CD14-positive monocyte (primary cell): ENCODE measurements at regions not wholly inside any gene's neighbourhood (a gene's known extent, or its start where the extent isn't known, plus 50 kb on each side); places are given as distances from the start of the nearest gene placed in this dataset.

Experiments used
- DNase-seq, 3 donors: peaks; one replicate each; pipeline ENCODE4 v3.0.0-alpha.2; 2011 to 2022
- H2AFZ ChIP-seq: 2 replicates; pipeline ENCODE4 v1.6.0; 2012; ENCODE audit warnings: mild to moderate bottlenecking, low read depth, low read length, inconsistent platforms; ENCODE audit not compliant: insufficient read depth, poor library complexity, severe bottlenecking
- H3K27ac ChIP-seq, 2 donors: 1 replicate in 1 of 2; 2 replicates in 1 of 2; pipeline ENCODE4 v1.5.1; 2012 to 2013; ENCODE audit warnings: low read length in 2 of 2, control low read depth in 1 of 2, inconsistent platforms in 1 of 2, low read depth in 1 of 2, mild to moderate bottlenecking in 1 of 2
- H3K27me3 ChIP-seq, 2 donors: one replicate each; pipeline versions ENCODE4 v1.6.0 to v1.6.1; 2011 to 2013; ENCODE audit warnings: low read length in 2 of 2; ENCODE audit not compliant: control insufficient read depth in 2 of 2, insufficient read depth in 2 of 2
- H3K36me3 ChIP-seq, 2 donors: replicated peaks in 1 of 2; 1 replicate in 1 of 2; 2 replicates in 1 of 2; pipeline versions ENCODE4 v1.5.1 to v1.6.1; 2012 to 2013; ENCODE audit warnings: low read length in 2 of 2, control low read depth in 1 of 2, inconsistent platforms in 1 of 2, mild to moderate bottlenecking in 1 of 2; ENCODE audit not compliant: insufficient read depth in 2 of 2, control insufficient read depth in 1 of 2
- H3K4me1 ChIP-seq, 2 donors: 1 replicate in 1 of 2; 2 replicates in 1 of 2; pipeline versions ENCODE4 v1.5.1 to v1.6.1; 2012 to 2013; ENCODE audit warnings: low read length in 2 of 2, control low read depth in 1 of 2, inconsistent platforms in 1 of 2, mild to moderate bottlenecking in 1 of 2, moderate library complexity in 1 of 2; ENCODE audit not compliant: insufficient read depth in 2 of 2, control insufficient read depth in 1 of 2
- H3K4me2 ChIP-seq: replicated peaks from 2 replicates; pipeline ENCODE3; 2012; ENCODE audit warnings: low read length, moderate library complexity, mild to moderate bottlenecking; ENCODE audit not compliant: poor library complexity, severe bottlenecking; ENCODE audit errors: extremely low read depth
- H3K4me3 ChIP-seq, 3 experiments: fragments of 200-600 bp in 1 of 3; sonication (generic) in 1 of 3; replicated peaks in 1 of 3; 1 replicate in 2 of 3; 2 replicates in 1 of 3; pipeline ENCODE4 v1.5.1; 2011 to 2013; ENCODE audit warnings: low read length in 3 of 3, mild to moderate bottlenecking in 3 of 3, control low read depth in 2 of 3, low read depth in 2 of 3, inconsistent platforms in 1 of 3, moderate library complexity in 1 of 3
- H3K79me2 ChIP-seq: 2 replicates; pipeline ENCODE4 v1.6.0; 2012; ENCODE audit warnings: mild to moderate bottlenecking, control low read depth, inconsistent platforms, low read length, moderate library complexity; ENCODE audit not compliant: insufficient read depth
- H3K9ac ChIP-seq: 2 replicates; pipeline ENCODE4 v1.6.0; 2017; ENCODE audit warnings: low read length, mild to moderate bottlenecking; ENCODE audit not compliant: insufficient read depth, poor library complexity, severe bottlenecking
- H3K9me3 ChIP-seq, 2 donors: replicated peaks in 1 of 2; 1 replicate in 1 of 2; 2 replicates in 1 of 2; pipeline versions ENCODE4 v1.5.1 to v1.6.1; 2012 to 2013; ENCODE audit warnings: low read length in 2 of 2, control low read depth in 1 of 2; ENCODE audit not compliant: control insufficient read depth in 1 of 2, insufficient read depth in 1 of 2
- H4K20me1 ChIP-seq: 2 replicates; pipeline ENCODE4 v1.6.0; 2012; ENCODE audit warnings: mild to moderate bottlenecking, low read length, control low read depth, moderate library complexity; ENCODE audit not compliant: insufficient read depth
- H3K27ac Mint-ChIP-seq, 7 donors: one replicate each; pipeline ENCODE4 v1.8.0; 2020; ENCODE audit warnings: mild to moderate bottlenecking in 7 of 7, mixed read lengths in 7 of 7, moderate library complexity in 6 of 7, inconsistent platforms in 2 of 7
- H3K27me3 Mint-ChIP-seq, 3 donors: one replicate each; pipeline ENCODE4 v1.8.0; 2021 to 2022; ENCODE audit warnings: low read depth in 3 of 3, mild to moderate bottlenecking in 3 of 3, mixed read lengths in 3 of 3, moderate library complexity in 3 of 3, inconsistent platforms in 1 of 3
- H3K36me3 Mint-ChIP-seq, 2 donors: one replicate each; pipeline ENCODE4 v1.8.0; 2020; ENCODE audit warnings: mixed read lengths in 2 of 2, inconsistent platforms in 1 of 2, mild to moderate bottlenecking in 1 of 2
- H3K4me1 Mint-ChIP-seq: one replicate; pipeline ENCODE4 v1.8.0; 2020; ENCODE audit warnings: mild to moderate bottlenecking, mixed read lengths
- H3K4me3 Mint-ChIP-seq, 2 donors: one replicate each; pipeline ENCODE4 v1.8.0; 2020; ENCODE audit warnings: mild to moderate bottlenecking in 2 of 2, mixed read lengths in 2 of 2, moderate library complexity in 1 of 2
- H3K9me3 Mint-ChIP-seq, 7 donors: one replicate each; pipeline ENCODE4 v1.8.0; 2020 to 2022; ENCODE audit warnings: mixed read lengths in 7 of 7, mild to moderate bottlenecking in 6 of 7, moderate library complexity in 6 of 7, inconsistent platforms in 2 of 7
- CTCF ChIP-seq: fragments of 200-600 bp; IDR thresholded peaks from one replicate; pipeline ENCODE4 v1.8.0; 2022; ENCODE audit warnings: antibody characterized with exemption, mild to moderate bottlenecking
- WGBS: methylation state at CpG from one replicate; pipeline ENCODE4 v1.1.5; 2013; ENCODE audit warnings: missing lambda C conversion rate; ENCODE audit not compliant: insufficient coverage; 5-methylcytosine and 5-hydroxymethylcytosine counted together
- intact Hi-C, 2 donors: fragments of 100-400 bp; cut with micrococcal nuclease; formaldehyde crosslinking; loops; one replicate each; pipeline versions ENCODE4 v1.15.0 to v1.15.1; 2023

DNA sequence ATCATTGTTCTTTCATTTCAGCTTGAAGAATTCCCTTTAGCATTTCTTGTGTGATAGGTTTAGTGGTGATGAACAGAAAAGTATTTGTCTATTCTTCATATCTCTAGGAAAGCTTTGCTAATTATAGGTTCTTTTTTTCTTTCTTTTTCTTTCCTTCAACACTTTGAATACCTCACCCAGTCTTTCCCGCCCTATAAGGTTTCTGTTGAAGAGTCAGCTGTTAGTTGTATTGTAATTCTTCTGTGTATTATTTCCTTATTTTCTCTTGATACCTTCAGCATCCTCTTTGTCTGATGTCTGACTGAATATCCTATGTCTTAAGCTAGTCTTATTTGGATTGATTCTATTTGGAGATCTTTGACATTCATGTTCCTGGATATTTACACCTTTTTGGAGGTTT, 1989.4 kb downstream of the PCDH9 start:
- Mint-ChIP-seq H3K36me3 (no peaks in the 10 kb centered on the region), H3K4me1 (no peaks in the 10 kb centered on the region), H3K27ac (no peak overlapping the region), H3K4me3 (no peak overlapping the region), H3K9me3 (peaks cover 3 to 22% (median 11%) of the 10 kb centered on the region in 7 donors), H3K27me3 (peaks cover 0 to 2% (median 0%) of the 10 kb centered on the region in 3 donors)
- no peak for TF ChIP-seq CTCF
- intact Hi-C loops: no loop called here
- Histone ChIP-seq H3K79me2 (no peaks in the 10 kb centered on the region), H3K9ac (no peak overlapping the region), H2AFZ (no peak overlapping the region), H3K36me3 (no peaks in the 10 kb centered on the region), H3K4me3 (no peak overlapping the region), H3K4me1 (no peaks in the 10 kb centered on the region), H3K4me2 (no peak overlapping the region), H3K9me3 (peaks cover 4 to 17% of the 10 kb centered on the region in 2 donors), H3K27me3 (no peaks in the 10 kb centered on the region), H4K20me1 (no peaks in the 10 kb centered on the region), H3K27ac (no peak overlapping the region)
- no peak for DNase-seq
- WGBS: no CpG with 5 or more reads among the region's 1 CpG

DNA sequence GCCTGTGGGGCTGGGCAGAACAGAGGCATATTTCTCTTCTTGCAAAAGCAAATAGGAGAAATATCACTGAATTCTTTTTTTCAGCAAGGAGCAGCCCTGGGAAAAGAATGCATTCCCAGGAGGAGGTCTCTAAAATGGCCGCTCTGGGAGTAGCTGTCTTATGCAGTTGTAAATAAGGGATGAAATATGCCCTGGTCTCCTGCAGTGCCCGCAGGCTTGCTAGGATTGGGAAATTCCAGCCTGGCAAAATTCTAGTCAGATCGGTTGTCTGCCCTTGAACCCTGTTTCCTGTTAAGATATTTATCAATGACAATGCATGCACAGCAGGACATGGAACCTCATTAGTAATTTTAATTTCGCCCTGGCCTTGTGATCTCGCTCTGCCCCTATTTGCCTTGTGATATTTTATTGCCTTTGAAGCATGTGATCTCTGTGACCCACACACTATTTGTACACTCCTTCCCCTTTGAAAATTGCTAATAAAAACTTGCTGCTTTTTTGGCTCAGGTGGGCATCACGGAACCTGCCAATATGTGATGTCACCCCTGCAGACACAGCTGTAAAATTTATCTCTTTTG, 1993.2 kb downstream of the PCDH9 start:
- Mint-ChIP-seq H3K36me3 (no peaks in the 10 kb centered on the region), H3K4me1 (no peaks in the 10 kb centered on the region), H3K4me3 (no peak overlapping the region), H3K9me3 (peaks cover 3 to 16% (median 6%) of the 10 kb centered on the region in 7 donors), H3K27me3 (no peaks in the 10 kb centered on the region), H3K27ac (no peak overlapping the region)
- no peak for DNase-seq
- Histone ChIP-seq H3K4me1 (no peaks in the 10 kb centered on the region), H3K79me2 (no peaks in the 10 kb centered on the region), H3K4me2 (no peak overlapping the region), H3K9ac (no peak overlapping the region), H2AFZ (no peak overlapping the region), H3K27ac (no peak overlapping the region), H3K27me3 (no peaks in the 10 kb centered on the region), H3K9me3 (peaks cover 4 to 13% of the 10 kb centered on the region in 2 donors), H4K20me1 (no peaks in the 10 kb centered on the region), H3K36me3 (no peaks in the 10 kb centered on the region), H3K4me3 (no peak overlapping the region)
- intact Hi-C loops: no loop called here
- WGBS: 86% methylated on average over 1 of the region's 6 CpGs
- no peak for TF ChIP-seq CTCF
